ENCODE measurements at regions not wholly inside any gene's neighbourhood (a gene's known extent, or its start where the extent isn't known, plus 50 kb on each side); places are given as distances from the start of the nearest gene placed in this dataset.

DNA sequence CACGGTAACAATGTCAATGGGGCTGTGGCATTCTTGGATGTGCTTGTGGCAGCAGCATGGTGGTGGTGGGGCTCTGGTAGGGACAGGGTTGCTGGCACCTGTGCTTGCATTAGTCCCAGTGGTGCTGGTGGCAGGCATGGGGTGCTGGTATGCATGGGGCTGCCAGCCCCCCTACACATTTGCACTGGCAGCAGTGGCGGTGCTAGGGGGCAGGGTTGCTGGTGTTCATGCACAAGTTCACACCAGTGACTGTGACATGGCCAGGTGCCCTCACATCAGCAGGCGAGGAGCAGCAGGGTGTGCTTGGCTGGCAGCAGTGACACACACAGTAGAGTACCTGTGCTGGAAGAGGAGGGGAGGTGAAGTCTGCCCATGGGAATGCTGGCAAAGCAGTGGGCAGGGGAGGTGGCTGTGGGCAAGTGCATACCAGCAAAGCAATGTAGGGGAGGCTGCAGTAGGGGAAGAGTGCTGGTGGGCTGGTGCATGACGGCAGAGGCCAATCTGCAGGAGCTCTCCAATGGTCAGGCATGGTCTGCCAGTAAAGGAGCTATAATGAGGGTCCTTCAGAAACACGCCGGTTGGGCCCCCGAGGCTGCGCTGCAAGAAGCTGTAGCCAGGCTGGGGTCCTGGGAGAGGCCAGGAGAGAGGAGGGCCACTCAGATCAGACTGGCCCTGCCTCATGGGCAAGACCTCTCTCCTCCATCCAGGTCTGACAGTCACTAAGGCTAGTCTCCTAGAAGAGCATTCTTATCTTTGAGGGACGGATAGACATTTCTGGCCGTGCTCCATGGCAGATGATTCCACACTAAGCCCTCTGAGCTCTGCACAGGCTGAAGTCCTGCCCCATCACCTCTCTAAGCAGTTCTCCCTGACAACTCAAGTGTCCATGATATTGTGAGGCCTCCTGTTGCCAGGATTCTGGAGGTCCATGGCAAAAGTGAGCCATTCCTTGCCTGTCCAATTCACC is 406.4 kb downstream of the SEMA3D start:
- Histone ChIP-seq H3K4me3 (no peak overlapping the region), H3K27me3 (no peaks in the 10 kb centered on the region), H3K9me3 (replicated peaks in 1 of 3) (no peaks in the 10 kb centered on the region), H3K4me1 (replicated peaks in 1 of 2) (no peaks in the 10 kb centered on the region), H3K36me3 (replicated peaks in 1 of 2) (no peaks in the 10 kb centered on the region), H3K27ac (no peak overlapping the region)
- no peak for DNase-seq
- TF ChIP-seq, protein P1, sequence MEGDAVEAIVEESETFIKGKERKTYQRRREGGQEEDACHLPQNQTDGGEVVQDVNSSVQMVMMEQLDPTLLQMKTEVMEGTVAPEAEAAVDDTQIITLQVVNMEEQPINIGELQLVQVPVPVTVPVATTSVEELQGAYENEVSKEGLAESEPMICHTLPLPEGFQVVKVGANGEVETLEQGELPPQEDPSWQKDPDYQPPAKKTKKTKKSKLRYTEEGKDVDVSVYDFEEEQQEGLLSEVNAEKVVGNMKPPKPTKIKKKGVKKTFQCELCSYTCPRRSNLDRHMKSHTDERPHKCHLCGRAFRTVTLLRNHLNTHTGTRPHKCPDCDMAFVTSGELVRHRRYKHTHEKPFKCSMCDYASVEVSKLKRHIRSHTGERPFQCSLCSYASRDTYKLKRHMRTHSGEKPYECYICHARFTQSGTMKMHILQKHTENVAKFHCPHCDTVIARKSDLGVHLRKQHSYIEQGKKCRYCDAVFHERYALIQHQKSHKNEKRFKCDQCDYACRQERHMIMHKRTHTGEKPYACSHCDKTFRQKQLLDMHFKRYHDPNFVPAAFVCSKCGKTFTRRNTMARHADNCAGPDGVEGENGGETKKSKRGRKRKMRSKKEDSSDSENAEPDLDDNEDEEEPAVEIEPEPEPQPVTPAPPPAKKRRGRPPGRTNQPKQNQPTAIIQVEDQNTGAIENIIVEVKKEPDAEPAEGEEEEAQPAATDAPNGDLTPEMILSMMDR (IDR thresholded peaks at IDR 0.05): no peak
- TF ChIP-seq POLR2A (IDR thresholded peaks at IDR 0.05): no peak
- 91 to 97% (median 93%) methylated on average over 8 to 10 of the region's 10 CpGs for WGBS, 4 donors
- intact Hi-C loops (cut with DNase I): no loop called here

DNA sequence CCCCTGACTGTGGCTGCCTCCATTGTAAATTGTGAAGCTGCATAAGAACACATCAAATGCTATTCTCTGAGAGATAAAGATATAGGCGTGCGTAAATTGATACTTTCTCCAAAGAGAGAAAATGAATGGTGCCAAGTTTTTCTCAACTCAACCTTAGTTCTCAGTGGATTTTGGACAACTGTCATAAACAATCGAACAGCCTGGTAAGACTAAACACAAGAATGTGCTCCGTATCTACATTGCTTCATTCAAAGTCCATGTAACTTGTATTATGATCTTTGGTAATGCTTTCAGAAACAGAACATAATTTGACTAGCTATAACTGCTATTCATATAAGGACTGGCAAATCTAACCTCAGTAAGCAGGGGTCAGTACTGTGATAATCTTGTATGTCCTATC is 429.1 kb downstream of the SEMA3D start:
- Histone ChIP-seq H3K27ac (no peak overlapping the region), H3K27me3 (no peaks in the 10 kb centered on the region), H3K4me3 (no peak overlapping the region), H3K9me3 (replicated peaks in 1 of 3) (no peaks in the 10 kb centered on the region), H3K36me3 (replicated peaks in 1 of 2) (no peaks in the 10 kb centered on the region), H3K4me1 (replicated peaks in 1 of 2) (no peaks in the 10 kb centered on the region)
- intact Hi-C loops (cut with DNase I): no loop called here
- 84 to 94% (median 90%) methylated on average over 4 of the region's 4 CpGs for WGBS, 4 donors
- TF ChIP-seq POLR2A (IDR thresholded peaks at IDR 0.05): no peak
- TF ChIP-seq, protein P1 (IDR thresholded peaks at IDR 0.05): no peak
- DNase-seq: no peak

- Histone ChIP-seq H3K27ac (no peak overlapping the region), H3K4me1 (replicated peaks in 1 of 2) (no peaks in the 10 kb centered on the region), H3K36me3 (replicated peaks in 1 of 2) (no peaks in the 10 kb centered on the region), H3K4me3 (no peak overlapping the region), H3K9me3 (replicated peaks in 1 of 3) (no peaks in the 10 kb centered on the region), H3K27me3 (no peaks in the 10 kb centered on the region)
- intact Hi-C loops (cut with DNase I): no loop called here
- no peak for TF ChIP-seq POLR2A (IDR thresholded peaks at IDR 0.05)
- TF ChIP-seq, protein P1 (IDR thresholded peaks at IDR 0.05): no peak
- WGBS, 4 donors: 45 to 74% (median 60%) methylated on average over 2 of the region's 2 CpGs
- no peak for DNase-seq
Observed at GRCh38 chr7:84746353-84746752, 440.5 kb downstream of the SEMA3D start.

DNA sequence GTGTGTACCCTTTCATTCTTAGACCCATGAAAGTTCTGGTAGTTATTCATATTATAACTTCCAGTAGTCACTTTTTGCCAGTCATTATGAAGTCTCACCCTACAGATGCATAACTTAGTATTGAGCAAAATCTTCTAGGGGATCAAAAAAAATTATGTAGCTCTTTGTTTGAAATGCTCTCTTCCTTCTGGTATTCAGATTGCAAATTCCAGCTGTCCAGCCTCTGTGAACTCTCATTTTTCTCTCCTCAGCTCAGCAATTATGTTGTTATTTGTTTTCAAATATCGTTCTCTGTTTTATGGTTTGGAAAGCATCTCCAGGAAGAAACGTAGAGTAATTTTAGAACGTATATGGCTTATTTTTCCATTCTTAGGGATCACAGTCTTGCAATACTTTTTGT is 442.5 kb downstream of the SEMA3D start:
- H3K27ac ChIP-seq: no peak overlapping the region
- TF ChIP-seq, protein P1 (IDR thresholded peaks at IDR 0.05): no peak
- no peak for TF ChIP-seq POLR2A (IDR thresholded peaks at IDR 0.05)
- no peak for DNase-seq
- intact Hi-C loops (cut with DNase I): no loop called here
- no peaks in the 10 kb centered on the region for H3K9me3 ChIP-seq (replicated peaks in 1 of 3)
- H3K36me3 ChIP-seq (replicated peaks in 1 of 2): no peaks in the 10 kb centered on the region
- WGBS, 4 donors: 54 to 71% (median 65%) methylated on average over 3 of the region's 3 CpGs
- no peaks in the 10 kb centered on the region for H3K27me3 ChIP-seq
- H3K4me1 ChIP-seq (replicated peaks in 1 of 2): no peaks in the 10 kb centered on the region
- H3K4me3 ChIP-seq: no peak overlapping the region
